Breast epithelium (tissue), 4 donors: ENCODE measurements at regions not wholly inside any gene's neighbourhood (a gene's known extent, or its start where the extent isn't known, plus 50 kb on each side); places are given as distances from the start of the nearest gene placed in this dataset.

Source experiments
- DNase-seq, 2 donors: peaks; one replicate each; pipeline ENCODE4 v3.0.0-alpha.2; 2019; ENCODE audit warnings: low spot score in 2 of 2
- H3K27ac ChIP-seq, 2 donors: fragments of 200-600 bp; sonication (generic) in 1 of 2; one replicate each; pipeline ENCODE4 v1.5.1; 2016 to 2019; ENCODE audit warnings: mild to moderate bottlenecking in 1 of 2
- H3K27me3 ChIP-seq, 2 donors: fragments of 200-600 bp; sonication (generic) in 1 of 2; one replicate each; pipeline versions ENCODE4 v1.5.1 to v1.6.0; 2017 to 2019; ENCODE audit warnings: control low read depth in 1 of 2, mild to moderate bottlenecking in 1 of 2
- H3K36me3 ChIP-seq: fragments of 200-600 bp; one replicate; pipeline ENCODE4 v1.5.1; 2019
- H3K4me1 ChIP-seq, 2 donors: fragments of 200-600 bp; sonication (generic); one replicate each; pipeline ENCODE4 v1.5.1; 2016 to 2019; ENCODE audit warnings: control low read depth in 1 of 2
- H3K4me3 ChIP-seq, 3 donors: fragments of 200-600 bp; sonication (generic); 1 replicate in 2 of 3; 2 replicates in 1 of 3; pipeline ENCODE4 v1.5.1; 2016 to 2019; ENCODE audit warnings: mild to moderate bottlenecking in 3 of 3, moderate library complexity in 2 of 3
- H3K9me3 ChIP-seq, 2 donors: fragments of 200-600 bp; sonication (generic) in 1 of 2; one replicate each; pipeline ENCODE4 v1.5.1; 2016 to 2019; ENCODE audit warnings: control low read depth in 1 of 2
- CTCF ChIP-seq, 3 donors: fragments of 450-650 bp; IDR thresholded peaks; one replicate each; pipeline ENCODE4 v1.5.1; 2016 to 2017; ENCODE audit warnings: antibody characterized with exemption in 3 of 3, mild to moderate bottlenecking in 3 of 3, moderate library complexity in 3 of 3
- POLR2A ChIP-seq: fragments of 450-650 bp; IDR thresholded peaks from one replicate; pipeline ENCODE4 v1.6.1; 2016; ENCODE audit warnings: antibody characterized with exemption, mild to moderate bottlenecking, moderate library complexity
- POLR2AphosphoS5 ChIP-seq, 3 donors: sonication (generic); formaldehyde crosslinking; IDR thresholded peaks; one replicate each; pipeline ENCODE4 v1.6.1; 2017; ENCODE audit warnings: antibody characterized with exemption in 3 of 3
- intact Hi-C: fragments of 100-400 bp; cut with DNase I; formaldehyde crosslinking; loops from one replicate; pipeline ENCODE4 v1.15.1; 2023; ENCODE audit warnings: low total_unique reads

GRCh38 chr16:26768385-26769010 is 298.2 kb upstream of the C16orf82 start:
- no peaks in the 10 kb centered on the region for H3K36me3 ChIP-seq
- no peak overlapping the region for H3K27ac ChIP-seq
- no peak for TF ChIP-seq CTCF (IDR thresholded peaks at IDR 0.05)
- TF ChIP-seq POLR2A, result no peak
- TF ChIP-seq POLR2AphosphoS5 (IDR thresholded peaks at IDR 0.05), result no peak
- H3K27me3 ChIP-seq, result no peaks in the 10 kb centered on the region
- intact Hi-C loops, result no loop called here
- DNase-seq, result no peak
- H3K4me3 ChIP-seq, result no peak overlapping the region
- H3K4me1 ChIP-seq, result no peaks in the 10 kb centered on the region
- no peaks in the 10 kb centered on the region for H3K9me3 ChIP-seq

- no peaks in the 10 kb centered on the region for H3K4me1 ChIP-seq
- DNase-seq, result no peak
- H3K27ac ChIP-seq, result no peak overlapping the region
- intact Hi-C loops, result no loop called here
- no peak for TF ChIP-seq POLR2A
- TF ChIP-seq POLR2AphosphoS5 (IDR thresholded peaks at IDR 0.05), result no peak
- no peak for TF ChIP-seq CTCF (IDR thresholded peaks at IDR 0.05)
- peaks cover 0 to 6% of the 10 kb centered on the region in 2 donors for H3K27me3 ChIP-seq
- no peaks in the 10 kb centered on the region for H3K9me3 ChIP-seq
- H3K4me3 ChIP-seq, result no peak overlapping the region
- H3K36me3 ChIP-seq, result no peaks in the 10 kb centered on the region
Measured at GRCh38 chr16:26770547-26770946, 296.2 kb upstream of the C16orf82 start.

GRCh38 chr16:26772503-26772902 is 294.2 kb upstream of the C16orf82 start:
- no peaks in the 10 kb centered on the region for H3K36me3 ChIP-seq
- intact Hi-C loops, result no loop called here
- TF ChIP-seq CTCF (IDR thresholded peaks at IDR 0.05) (no peak), POLR2AphosphoS5 (IDR thresholded peaks at IDR 0.05) (no peak), POLR2A (no peak)
- no peak for DNase-seq
- H3K27me3 ChIP-seq, result peaks cover 0 to 6% of the 10 kb centered on the region in 2 donors
- H3K4me1 ChIP-seq, result no peaks in the 10 kb centered on the region
- H3K27ac ChIP-seq, result no peak overlapping the region
- H3K4me3 ChIP-seq, result no peak overlapping the region
- no peaks in the 10 kb centered on the region for H3K9me3 ChIP-seq

GRCh38 chr16:26777821-26778220 is 288.9 kb upstream of the C16orf82 start:
- no peak for DNase-seq
- Histone ChIP-seq H3K4me3 (no peak overlapping the region), H3K27me3 (peaks cover 0 to 9% of the 10 kb centered on the region in 2 donors), H3K9me3 (no peaks in the 10 kb centered on the region), H3K27ac (no peak overlapping the region), H3K4me1 (no peaks in the 10 kb centered on the region), H3K36me3 (no peaks in the 10 kb centered on the region)
- intact Hi-C loops, result no loop called here
- TF ChIP-seq CTCF (IDR thresholded peaks at IDR 0.05) (no peak), POLR2A (no peak), POLR2AphosphoS5 (IDR thresholded peaks at IDR 0.05) (no peak)

- TF ChIP-seq POLR2AphosphoS5 (IDR thresholded peaks at IDR 0.05) (no peak), POLR2A (no peak), CTCF (IDR thresholded peaks at IDR 0.05) (no peak)
- no peaks in the 10 kb centered on the region for H3K4me1 ChIP-seq
- DNase-seq, result no peak
- intact Hi-C loops, result no loop called here
- H3K27me3 ChIP-seq, result no peaks in the 10 kb centered on the region
- no peaks in the 10 kb centered on the region for H3K9me3 ChIP-seq
- no peaks in the 10 kb centered on the region for H3K36me3 ChIP-seq
- no peak overlapping the region for H3K27ac ChIP-seq
- no peak overlapping the region for H3K4me3 ChIP-seq
Measured at GRCh38 chr16:26787924-26788323, 278.8 kb upstream of the C16orf82 start.
